ENCODE measurements at regions not wholly inside any gene's neighbourhood (a gene's known extent, or its start where the extent isn't known, plus 50 kb on each side); places are given as distances from the start of the nearest gene placed in this dataset.

DNA sequence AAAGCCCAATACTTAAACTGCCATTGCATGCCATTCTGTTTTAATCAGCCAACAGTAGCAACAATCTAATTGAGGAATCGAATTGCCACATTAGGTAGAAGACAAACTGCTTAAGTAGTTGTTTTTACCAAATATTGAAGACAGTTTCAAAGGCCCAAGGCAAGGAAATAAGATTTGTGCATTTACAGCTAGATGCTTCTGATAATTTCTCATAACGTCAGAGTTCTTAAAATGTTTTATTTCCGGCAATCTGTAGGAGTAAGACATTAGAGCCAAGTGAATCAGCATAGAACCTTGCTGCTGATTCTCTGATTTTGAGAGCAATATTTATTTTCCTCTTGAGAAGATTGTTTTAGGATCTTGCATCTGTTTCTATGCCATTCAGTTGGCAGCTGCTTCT, 174.3 kb downstream of the RBM43 start:
- Mint-ChIP-seq H3K9me3 (ENCODE audit: unreplicated experiment) (no peaks in the 10 kb centered on the region), H3K36me3 (ENCODE audit: low read depth, unreplicated experiment) (no peaks in the 10 kb centered on the region), H3K4me3 (ENCODE audit: unreplicated experiment) (no peak overlapping the region), H3K27ac (ENCODE audit: unreplicated experiment) (no peak overlapping the region), H3K27me3 (ENCODE audit: low read depth, unreplicated experiment) (no peaks in the 10 kb centered on the region), H3K4me1 (ENCODE audit: low read depth, unreplicated experiment) (no peaks in the 10 kb centered on the region)
- H3K27ac ChIP-seq (ENCODE audit: low read depth, low read length): no peak overlapping the region
- H3K79me2 ChIP-seq (ENCODE audit: insufficient read depth, low read length): no peaks in the 10 kb centered on the region
- H3K27me3 ChIP-seq (ENCODE audit: insufficient read depth, low read length): no peaks in the 10 kb centered on the region
- DNase-seq (ENCODE audit: low read depth): no peak
- no peaks in the 10 kb centered on the region for H3K4me1 ChIP-seq (ENCODE audit: insufficient read depth, low read length)
- no peak overlapping the region for H2AFZ ChIP-seq (ENCODE audit: low read depth, low read length)
- H3K36me3 ChIP-seq (ENCODE audit: insufficient read depth, low read length): no peaks in the 10 kb centered on the region
- no peaks in the 10 kb centered on the region for H4K20me1 ChIP-seq (ENCODE audit: insufficient read depth, low read length)
- FAIRE-seq: no peak
- no peak overlapping the region for H3K9ac ChIP-seq (ENCODE audit: low read length)
- H3K9me3 ChIP-seq (ENCODE audit: insufficient read depth, low read depth, low read length): no peaks in the 10 kb centered on the region
- TF ChIP-seq, protein P1, sequence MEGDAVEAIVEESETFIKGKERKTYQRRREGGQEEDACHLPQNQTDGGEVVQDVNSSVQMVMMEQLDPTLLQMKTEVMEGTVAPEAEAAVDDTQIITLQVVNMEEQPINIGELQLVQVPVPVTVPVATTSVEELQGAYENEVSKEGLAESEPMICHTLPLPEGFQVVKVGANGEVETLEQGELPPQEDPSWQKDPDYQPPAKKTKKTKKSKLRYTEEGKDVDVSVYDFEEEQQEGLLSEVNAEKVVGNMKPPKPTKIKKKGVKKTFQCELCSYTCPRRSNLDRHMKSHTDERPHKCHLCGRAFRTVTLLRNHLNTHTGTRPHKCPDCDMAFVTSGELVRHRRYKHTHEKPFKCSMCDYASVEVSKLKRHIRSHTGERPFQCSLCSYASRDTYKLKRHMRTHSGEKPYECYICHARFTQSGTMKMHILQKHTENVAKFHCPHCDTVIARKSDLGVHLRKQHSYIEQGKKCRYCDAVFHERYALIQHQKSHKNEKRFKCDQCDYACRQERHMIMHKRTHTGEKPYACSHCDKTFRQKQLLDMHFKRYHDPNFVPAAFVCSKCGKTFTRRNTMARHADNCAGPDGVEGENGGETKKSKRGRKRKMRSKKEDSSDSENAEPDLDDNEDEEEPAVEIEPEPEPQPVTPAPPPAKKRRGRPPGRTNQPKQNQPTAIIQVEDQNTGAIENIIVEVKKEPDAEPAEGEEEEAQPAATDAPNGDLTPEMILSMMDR (IDR thresholded peaks at IDR 0.05; ENCODE audit: insufficient read depth, low read depth, low read length): no peak
- TF ChIP-seq EZH2 (IDR thresholded peaks at IDR 0.05; ENCODE audit: insufficient read depth, low read length): no peak
- H3K4me2 ChIP-seq (ENCODE audit: low read length): no peak overlapping the region
- no peak overlapping the region for H3K4me3 ChIP-seq (ENCODE audit: insufficient read depth, low read depth, low read length)

DNA sequence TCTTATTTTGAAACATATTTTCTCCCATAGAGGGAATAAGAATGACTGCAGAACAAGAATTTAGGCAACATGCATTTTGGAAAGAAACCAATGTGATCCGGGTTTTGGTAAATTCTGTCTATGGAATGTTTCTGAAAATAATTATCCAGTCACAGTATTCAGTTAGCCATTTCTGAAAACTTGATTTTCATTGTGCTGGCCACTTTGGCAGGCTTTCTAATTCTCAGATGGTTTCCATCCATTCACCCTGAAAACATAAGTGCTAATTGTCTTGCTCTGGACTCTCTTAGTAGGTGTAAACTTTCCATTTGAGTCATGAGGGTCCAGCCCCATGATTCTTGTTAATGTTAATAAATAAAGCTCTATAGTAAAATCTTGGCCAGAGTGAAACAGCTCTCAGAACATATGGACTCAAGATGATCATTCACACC, 176.5 kb downstream of the RBM43 start:
- Histone ChIP-seq H3K27me3 (ENCODE audit: insufficient read depth, low read length) (no peaks in the 10 kb centered on the region), H3K27ac (ENCODE audit: low read depth, low read length) (no peak overlapping the region), H3K9me3 (ENCODE audit: insufficient read depth, low read depth, low read length) (no peaks in the 10 kb centered on the region), H3K4me1 (ENCODE audit: insufficient read depth, low read length) (no peaks in the 10 kb centered on the region), H4K20me1 (ENCODE audit: insufficient read depth, low read length) (no peaks in the 10 kb centered on the region), H3K79me2 (ENCODE audit: insufficient read depth, low read length) (no peaks in the 10 kb centered on the region), H3K4me3 (ENCODE audit: insufficient read depth, low read depth, low read length) (no peak overlapping the region), H3K9ac (ENCODE audit: low read length) (no peak overlapping the region), H2AFZ (ENCODE audit: low read depth, low read length) (no peak overlapping the region), H3K36me3 (ENCODE audit: insufficient read depth, low read length) (no peaks in the 10 kb centered on the region), H3K4me2 (ENCODE audit: low read length) (no peak overlapping the region)
- no peaks in the 10 kb centered on the region for H3K9me3 Mint-ChIP-seq (ENCODE audit: unreplicated experiment)
- DNase-seq (ENCODE audit: low read depth) (no peak), FAIRE-seq (no peak)
- H3K36me3 Mint-ChIP-seq (ENCODE audit: low read depth, unreplicated experiment): no peaks in the 10 kb centered on the region
- H3K27me3 Mint-ChIP-seq (ENCODE audit: low read depth, unreplicated experiment): no peaks in the 10 kb centered on the region
- TF ChIP-seq EZH2 (IDR thresholded peaks at IDR 0.05; ENCODE audit: insufficient read depth, low read length): no peak
- TF ChIP-seq, protein P1 (IDR thresholded peaks at IDR 0.05; ENCODE audit: insufficient read depth, low read depth, low read length): no peak
- no peak overlapping the region for H3K27ac Mint-ChIP-seq (ENCODE audit: unreplicated experiment)
- H3K4me1 Mint-ChIP-seq (ENCODE audit: low read depth, unreplicated experiment): no peaks in the 10 kb centered on the region
- H3K4me3 Mint-ChIP-seq (ENCODE audit: unreplicated experiment): no peak overlapping the region

DNA sequence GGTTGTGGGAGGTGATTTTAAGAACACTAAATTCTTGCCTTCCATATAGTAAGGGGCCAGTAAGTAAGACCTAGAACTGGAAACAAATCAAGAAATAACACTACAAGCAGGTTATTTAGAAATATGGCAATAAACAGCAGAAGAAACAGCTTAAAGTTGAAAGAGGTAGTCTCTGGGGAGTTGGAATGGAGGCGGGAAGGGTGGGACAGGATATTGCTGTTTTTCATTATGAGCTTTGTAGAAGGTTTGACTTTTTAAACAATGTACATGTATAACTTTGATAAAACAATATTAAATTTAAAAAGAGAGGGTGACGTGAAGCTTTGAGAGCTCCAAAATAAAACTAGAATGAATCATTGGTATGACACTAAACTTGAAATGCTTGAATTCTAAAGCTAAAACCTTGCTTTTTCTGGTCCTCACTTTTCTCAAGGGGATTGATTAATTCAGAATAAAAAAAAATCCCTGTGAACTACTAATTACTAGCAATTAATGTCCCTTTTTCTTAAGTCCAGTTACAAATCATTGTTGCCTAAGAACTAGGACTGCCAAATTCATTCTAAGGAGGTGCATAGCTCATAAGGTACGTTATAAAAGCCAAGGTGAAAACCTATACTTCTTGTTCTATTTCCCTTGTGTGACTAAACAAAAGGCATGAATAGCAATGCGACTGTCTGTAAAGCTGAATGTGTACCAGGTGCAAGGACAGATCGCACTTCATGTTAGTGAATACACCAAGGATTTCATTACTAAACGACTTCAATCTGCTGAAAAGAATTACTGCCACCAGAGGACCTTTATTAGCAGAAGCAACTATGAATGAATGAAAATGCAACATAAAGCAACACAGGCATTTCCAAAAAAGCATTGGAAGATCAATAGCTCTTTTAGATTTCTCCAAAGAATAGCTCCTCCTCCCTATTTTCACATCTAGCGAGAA, 177.5 kb downstream of the RBM43 start:
- peak; percentile 49 for FAIRE-seq

More for the DNA sequence above, 177.5 kb downstream of the RBM43 start:
- Mint-ChIP-seq H3K27me3 (ENCODE audit: low read depth, unreplicated experiment) (no peaks in the 10 kb centered on the region), H3K9me3 (ENCODE audit: unreplicated experiment) (no peaks in the 10 kb centered on the region), H3K4me3 (ENCODE audit: unreplicated experiment) (no peak overlapping the region), H3K4me1 (ENCODE audit: low read depth, unreplicated experiment) (no peaks in the 10 kb centered on the region), H3K27ac (ENCODE audit: unreplicated experiment) (no peak overlapping the region), H3K36me3 (ENCODE audit: low read depth, unreplicated experiment) (no peaks in the 10 kb centered on the region)
- Histone ChIP-seq H3K4me2 (ENCODE audit: low read length) (no peak overlapping the region), H3K79me2 (ENCODE audit: insufficient read depth, low read length) (no peaks in the 10 kb centered on the region), H3K9ac (ENCODE audit: low read length) (no peak overlapping the region), H3K4me1 (ENCODE audit: insufficient read depth, low read length) (no peaks in the 10 kb centered on the region), H3K9me3 (ENCODE audit: insufficient read depth, low read depth, low read length) (no peaks in the 10 kb centered on the region), H3K36me3 (ENCODE audit: insufficient read depth, low read length) (no peaks in the 10 kb centered on the region), H4K20me1 (ENCODE audit: insufficient read depth, low read length) (no peaks in the 10 kb centered on the region), H3K27ac (ENCODE audit: low read depth, low read length) (no peak overlapping the region), H2AFZ (ENCODE audit: low read depth, low read length) (no peak overlapping the region), H3K4me3 (ENCODE audit: insufficient read depth, low read depth, low read length) (no peak overlapping the region), H3K27me3 (ENCODE audit: insufficient read depth, low read length) (no peaks in the 10 kb centered on the region)
- TF ChIP-seq, protein P1 (IDR thresholded peaks at IDR 0.05; ENCODE audit: insufficient read depth, low read depth, low read length): no peak
- TF ChIP-seq EZH2 (IDR thresholded peaks at IDR 0.05; ENCODE audit: insufficient read depth, low read length): no peak
- no peak for DNase-seq (ENCODE audit: low read depth)

Measured in astrocyte (in vitro differentiated cells and primary cell).